Panc1 (cell line): ENCODE measurements at regions not wholly inside any gene's neighbourhood (a gene's known extent, or its start where the extent isn't known, plus 50 kb on each side); places are given as distances from the start of the nearest gene placed in this dataset.

Experiments used
- CTCF ChIP-seq: fragments of 450-650 bp; IDR thresholded peaks from 2 replicates; pipeline ENCODE4 v1.5.1; 2017; ENCODE audit warnings: mild to moderate bottlenecking
- POLR2AphosphoS5 ChIP-seq: IDR thresholded peaks from 2 replicates; pipeline ENCODE4 v1.6.1; 2012; ENCODE audit warnings: mild to moderate bottlenecking, low read depth, low read length, moderate library complexity
- REST ChIP-seq, 2 experiments: IDR thresholded peaks; 2 replicates each; pipeline ENCODE4 v1.6.1; 2011 to 2012; ENCODE audit warnings: low read depth in 2 of 2, control low read depth in 1 of 2, low read length in 1 of 2, mild to moderate bottlenecking in 1 of 2, moderate library complexity in 1 of 2; ENCODE audit not compliant: insufficient read depth in 1 of 2
- SIN3A ChIP-seq: IDR thresholded peaks from 2 replicates; pipeline ENCODE4 v1.6.1; 2012; ENCODE audit warnings: low read depth, mild to moderate bottlenecking, low read length, moderate library complexity, borderline replicate concordance; ENCODE audit not compliant: insufficient read depth
- TCF7L2 ChIP-seq: IDR thresholded peaks from 2 replicates; pipeline ENCODE4 v1.6.1; 2011; ENCODE audit warnings: mild to moderate bottlenecking, low read depth, low read length, inconsistent platforms

DNA sequence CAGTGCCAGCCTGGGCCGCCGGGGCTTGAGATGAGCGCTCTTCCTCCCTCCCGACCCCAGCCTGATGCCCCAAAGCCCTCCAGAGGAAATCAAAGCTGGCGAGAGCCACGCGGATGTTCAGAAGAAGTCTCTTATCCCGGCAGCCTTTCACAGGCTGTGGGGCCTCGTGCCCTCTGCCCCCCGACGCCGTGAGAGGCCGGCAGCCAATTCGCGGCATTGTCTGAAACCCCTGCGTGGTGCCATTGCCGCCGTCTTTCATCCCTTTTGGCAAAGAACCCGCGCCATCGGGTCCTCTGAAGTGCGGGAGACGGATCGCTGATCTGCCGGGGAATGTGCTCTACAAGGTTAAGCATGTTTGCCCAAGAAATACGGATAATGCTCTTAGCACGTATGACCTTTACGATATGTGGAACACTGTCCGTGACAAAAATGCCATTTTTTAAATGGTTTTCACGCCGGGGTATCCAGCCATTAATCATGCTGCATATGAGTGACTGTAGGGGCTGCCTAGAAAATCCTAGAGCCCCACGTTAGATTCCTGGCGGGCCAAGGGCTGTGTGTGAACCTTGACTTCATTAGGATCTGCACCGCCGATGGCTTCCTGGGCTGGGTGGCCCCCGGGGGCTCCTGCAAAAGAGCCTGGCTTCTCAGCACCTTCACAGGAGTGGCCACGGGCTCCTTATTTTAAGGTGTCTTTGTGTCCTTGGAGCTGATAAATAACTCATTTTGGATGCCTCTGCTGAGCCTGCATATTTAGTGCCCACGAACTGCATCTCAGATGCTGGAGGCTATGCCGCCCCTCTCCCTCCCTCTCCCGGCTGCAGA, 165.1 kb upstream of the TNRC6C start:
- TF ChIP-seq CTCF (no peak), REST (IDR thresholded peaks at IDR 0.05; ENCODE audit: insufficient read depth in 1 of 2, low read depth in 2 of 2, low read length in 1 of 2) (no peak), POLR2AphosphoS5 (no peak), SIN3A (no peak), TCF7L2 (no peak)
